Aorta (tissue), 5 donors: ENCODE measurements at regions not wholly inside any gene's neighbourhood (a gene's known extent, or its start where the extent isn't known, plus 50 kb on each side); places are given as distances from the start of the nearest gene placed in this dataset.
"Not testable (repeated sequence)": the region's sequence is repeated elsewhere in the genome, so short reads cannot be mapped to it uniquely, and the experiment has no call there.

ENCODE experiments used
- ATAC-seq: fragments of 200-7000 bp; cut with Tn5 transposase; one replicate; pipeline ENCODE4 v1.9.1; 2022; ENCODE audit warnings: moderate library complexity; ENCODE audit not compliant: low FRiP score
- DNase-seq, 2 donors: peaks; one replicate each; pipeline ENCODE4 v3.0.0-alpha.2; 2020
- H3K27ac ChIP-seq, 2 donors: one replicate each; pipeline ENCODE4 v1.5.1; 2013; ENCODE audit warnings: low read length in 2 of 2, mild to moderate bottlenecking in 2 of 2, moderate library complexity in 2 of 2, control low read depth in 1 of 2, inconsistent platforms in 1 of 2, low read depth in 1 of 2
- H3K27me3 ChIP-seq, 2 donors: one replicate each; pipeline ENCODE4 v1.6.1; 2013; ENCODE audit warnings: control low read depth in 1 of 2, low read length in 1 of 2, mild to moderate bottlenecking in 1 of 2, moderate library complexity in 1 of 2; ENCODE audit not compliant: insufficient read depth in 2 of 2, control insufficient read depth in 1 of 2
- H3K36me3 ChIP-seq, 2 donors: one replicate each; pipeline ENCODE4 v1.6.1; 2013; ENCODE audit warnings: control low read depth in 1 of 2, low read length in 1 of 2, mild to moderate bottlenecking in 1 of 2; ENCODE audit not compliant: insufficient read depth in 2 of 2, control insufficient read depth in 1 of 2
- H3K4me1 ChIP-seq, 2 donors: one replicate each; pipeline ENCODE4 v1.6.1; 2013; ENCODE audit warnings: low read length in 2 of 2, control low read depth in 1 of 2, mild to moderate bottlenecking in 1 of 2, moderate library complexity in 1 of 2; ENCODE audit not compliant: insufficient read depth in 2 of 2, control insufficient read depth in 1 of 2
- H3K4me3 ChIP-seq, 2 donors: one replicate each; pipeline ENCODE4 v1.5.1; 2013; ENCODE audit warnings: low read length in 2 of 2, control low read depth in 1 of 2, mild to moderate bottlenecking in 1 of 2
- H3K9me3 ChIP-seq: one replicate; pipeline ENCODE4 v1.6.1; 2013; ENCODE audit warnings: mild to moderate bottlenecking, low read length; ENCODE audit not compliant: control insufficient read depth
- WGBS, 2 donors: extraction: QIAGEN DNeasy Blood & Tissue Kit; methylation state at CpG; one replicate each; pipeline ENCODE4 v1.1.7; 2013; 5-methylcytosine and 5-hydroxymethylcytosine counted together
- intact Hi-C, 2 donors: fragments of 100-400 bp; cut with DNase I; formaldehyde crosslinking; loops; one replicate each; pipeline versions ENCODE4 v1.14.2 to v1.15.0; 2022
- donor health status: healthy with polysubstance abuse.
- donor health status: Bipolar disorder and iron deficiency.
- donor health status: DM: no; HTN: no; CAD: no.
- donor health status: DM: no; HTN: no; CAD: no.
- donor health status: DM: yes; HTN: yes; CAD: no.

DNA sequence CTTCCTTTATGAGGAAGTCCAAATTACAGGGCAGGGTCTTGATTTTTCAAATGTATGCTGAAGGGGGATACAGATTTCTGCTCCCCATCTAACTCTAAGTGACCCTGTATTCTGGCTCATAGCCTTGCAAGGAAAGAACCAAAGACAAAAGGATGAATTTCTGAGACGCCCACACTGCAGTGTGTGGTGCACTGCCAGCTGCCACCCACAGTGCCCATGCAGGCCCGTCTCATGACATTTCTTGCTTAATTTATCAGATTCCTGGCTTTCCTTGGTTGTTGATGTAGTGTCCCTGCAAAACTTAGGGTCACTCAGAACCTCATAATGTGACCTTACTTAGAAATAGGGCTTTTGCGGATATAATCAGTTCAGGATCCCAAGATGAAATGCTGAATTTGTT lies 68.0 kb downstream of the CBLN4 start:
- H3K27ac ChIP-seq: no peak overlapping the region
- peaks cover 0 to 4% of the 10 kb centered on the region in 2 donors for H3K4me1 ChIP-seq
- H3K9me3 ChIP-seq: no peaks in the 10 kb centered on the region
- H3K27me3 ChIP-seq: no peaks in the 10 kb centered on the region
- WGBS, 2 donors: 88 to 90% methylated on average over 3 of the region's 3 CpGs
- intact Hi-C loops: no loop called here
- no peak for DNase-seq
- no peak overlapping the region for H3K4me3 ChIP-seq
- no peak for ATAC-seq
- H3K36me3 ChIP-seq: no peaks in the 10 kb centered on the region

DNA sequence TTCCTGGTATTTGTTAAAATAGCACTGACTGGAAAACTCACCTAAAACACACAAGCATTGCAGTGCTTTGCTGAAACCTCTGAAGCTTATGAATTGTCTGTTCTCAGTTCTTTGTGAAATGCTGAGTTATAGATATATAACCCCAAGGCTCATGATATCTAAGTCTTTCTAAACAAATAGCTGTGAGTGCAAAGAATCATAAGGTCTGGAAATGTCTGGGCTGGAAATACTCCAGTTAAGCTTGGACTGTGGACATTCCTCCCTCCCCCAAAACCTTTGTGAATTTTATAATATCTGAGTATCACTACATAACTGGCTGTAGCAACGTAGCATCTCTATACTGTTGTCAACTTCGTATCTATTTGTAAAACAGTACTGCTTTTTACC lies 69.1 kb downstream of the CBLN4 start:
- no peaks in the 10 kb centered on the region for H3K9me3 ChIP-seq
- WGBS, 2 donors: 74 to 76% methylated on average over 2 of the region's 2 CpGs

DNA sequence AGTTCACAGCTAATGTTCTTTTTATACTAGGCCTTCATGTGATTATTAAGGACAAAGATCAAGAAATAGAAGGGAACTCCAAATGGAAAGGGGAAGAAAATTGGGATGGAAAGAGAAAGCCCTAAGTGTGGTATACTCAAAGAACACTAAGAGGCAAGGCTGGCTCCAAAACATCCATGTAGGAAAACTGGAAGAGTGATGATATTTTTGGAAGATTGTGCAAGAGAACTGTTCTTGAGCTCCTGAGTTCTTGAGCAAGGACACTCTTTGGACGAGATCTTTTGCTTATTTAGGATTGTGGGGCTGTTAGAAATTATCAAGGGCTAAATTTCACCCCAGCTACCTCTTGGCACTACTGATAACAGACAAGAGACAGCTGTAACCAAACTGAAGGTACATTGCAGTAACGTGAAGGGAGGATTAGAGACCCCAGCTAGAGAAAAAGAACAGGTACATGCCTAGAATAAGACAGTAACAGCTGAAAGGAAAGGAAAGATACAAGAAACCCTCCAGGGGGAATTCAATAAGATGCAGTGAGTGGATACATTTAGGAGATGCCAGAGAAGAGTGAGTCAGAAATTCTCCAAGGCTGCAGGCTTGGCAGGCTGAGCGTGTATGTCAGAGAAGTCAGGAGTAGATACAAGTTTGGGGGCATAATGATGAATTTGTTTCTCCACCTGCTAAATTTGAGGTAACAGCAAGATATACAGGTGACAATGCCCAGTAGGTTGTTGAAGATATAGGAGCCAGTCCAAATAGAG lies 69.7 kb downstream of the CBLN4 start:
- intact Hi-C loops: no loop called here
- Histone ChIP-seq H3K4me1 (peaks cover 0 to 4% of the 10 kb centered on the region in 2 donors), H3K27me3 (no peaks in the 10 kb centered on the region), H3K36me3 (no peaks in the 10 kb centered on the region), H3K9me3 (no peaks in the 10 kb centered on the region), H3K4me3 (no peak overlapping the region), H3K27ac (no peak overlapping the region)
- DNase-seq (no peak), ATAC-seq (peak; percentile 68)
- WGBS, 2 donors: 24 to 27% methylated on average over 3 of the region's 3 CpGs

More for the DNA sequence above, 69.1 kb downstream of the CBLN4 start:
- H3K4me1 ChIP-seq: peaks cover 0 to 4% of the 10 kb centered on the region in 2 donors
- intact Hi-C loops: no loop called here
- no peak overlapping the region for H3K27ac ChIP-seq
- H3K36me3 ChIP-seq: no peaks in the 10 kb centered on the region
- DNase-seq: no peak
- ATAC-seq: no peak
- no peak overlapping the region for H3K4me3 ChIP-seq
- H3K27me3 ChIP-seq: no peaks in the 10 kb centered on the region

DNA sequence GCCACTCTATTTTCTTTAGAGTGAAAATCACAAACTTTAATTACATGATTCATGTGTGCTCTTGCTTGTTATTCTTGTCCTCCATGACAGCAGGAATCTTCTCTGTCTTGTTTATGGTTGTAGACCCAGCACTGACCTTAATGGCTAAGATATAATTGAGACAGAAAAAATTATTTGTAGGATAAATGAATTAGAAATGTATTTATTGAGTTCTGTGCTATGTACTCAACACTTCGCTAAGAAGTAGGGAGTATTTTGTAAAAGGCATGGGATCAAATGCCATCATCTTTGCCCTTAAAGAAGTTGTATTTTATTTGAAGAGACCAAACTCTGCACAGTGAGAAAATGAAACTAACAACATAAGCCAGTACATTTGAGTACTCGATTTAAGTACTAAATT lies 71.2 kb downstream of the CBLN4 start:
- Histone ChIP-seq H3K4me1 (peaks cover 0 to 4% of the 10 kb centered on the region in 2 donors), H3K27ac (no peak overlapping the region), H3K36me3 (no peaks in the 10 kb centered on the region), H3K4me3 (no peak overlapping the region), H3K9me3 (no peaks in the 10 kb centered on the region), H3K27me3 (no peaks in the 10 kb centered on the region)
- DNase-seq (no peak), ATAC-seq (no peak)
- 90% methylated on average over 2 of the region's 2 CpGs for WGBS, 2 donors
- intact Hi-C loops: no loop called here

DNA sequence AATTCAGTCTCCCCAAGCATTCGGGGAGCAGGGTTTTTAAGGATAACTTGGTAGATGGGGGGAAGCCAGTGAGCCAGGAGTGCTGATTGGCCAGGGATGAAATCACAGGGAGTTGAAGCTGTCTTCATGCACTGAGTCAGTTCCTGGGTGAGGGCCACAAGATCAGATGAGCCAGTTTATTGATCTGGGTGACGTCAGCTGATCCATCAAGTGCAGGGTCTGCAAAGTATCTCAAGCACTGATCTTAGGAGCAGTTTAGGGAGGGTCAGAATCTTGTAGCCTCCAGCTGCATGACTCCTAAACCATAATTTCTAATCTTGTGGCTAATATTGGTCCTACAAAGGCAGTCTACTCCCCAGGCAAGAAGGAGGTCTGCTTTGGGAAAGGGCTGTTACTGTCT lies 74.4 kb downstream of the CBLN4 start:
- intact Hi-C loops, H3K27ac ChIP-seq, H3K4me1 ChIP-seq, H3K4me3 ChIP-seq, H3K27me3 ChIP-seq, H3K9me3 ChIP-seq, H3K36me3 ChIP-seq, ATAC-seq, DNase-seq: not testable (repeated sequence)
- WGBS, 2 donors: 68 to 74% methylated on average over 2 of the region's 2 CpGs

DNA sequence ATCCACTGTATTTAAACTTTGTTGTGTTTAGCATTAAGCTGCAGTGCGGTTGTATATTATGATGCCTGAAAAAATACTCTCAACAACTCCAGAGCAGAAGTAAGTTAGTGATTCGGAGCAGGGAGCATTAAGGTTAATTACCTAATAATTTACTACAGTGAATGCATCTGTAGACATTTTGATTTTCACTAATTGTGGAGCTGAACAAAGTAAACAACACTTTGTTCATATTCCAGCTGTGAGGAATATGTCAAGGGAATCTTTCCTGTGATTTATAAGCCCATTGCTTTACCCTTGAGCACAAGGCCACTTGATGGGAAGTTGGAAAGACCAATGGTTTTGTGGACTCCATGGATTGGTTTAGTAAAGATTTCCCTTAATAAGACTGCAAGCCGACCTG lies 77.1 kb downstream of the CBLN4 start:
- Histone ChIP-seq H3K27ac (no peak overlapping the region), H3K9me3 (no peaks in the 10 kb centered on the region), H3K4me3 (no peak overlapping the region), H3K4me1 (no peaks in the 10 kb centered on the region), H3K27me3 (no peaks in the 10 kb centered on the region), H3K36me3 (no peaks in the 10 kb centered on the region)
- no peak for ATAC-seq
- 61 to 62% methylated on average over 3 of the region's 3 CpGs for WGBS, 2 donors
- no peak for DNase-seq
- intact Hi-C loops: no loop called here

DNA sequence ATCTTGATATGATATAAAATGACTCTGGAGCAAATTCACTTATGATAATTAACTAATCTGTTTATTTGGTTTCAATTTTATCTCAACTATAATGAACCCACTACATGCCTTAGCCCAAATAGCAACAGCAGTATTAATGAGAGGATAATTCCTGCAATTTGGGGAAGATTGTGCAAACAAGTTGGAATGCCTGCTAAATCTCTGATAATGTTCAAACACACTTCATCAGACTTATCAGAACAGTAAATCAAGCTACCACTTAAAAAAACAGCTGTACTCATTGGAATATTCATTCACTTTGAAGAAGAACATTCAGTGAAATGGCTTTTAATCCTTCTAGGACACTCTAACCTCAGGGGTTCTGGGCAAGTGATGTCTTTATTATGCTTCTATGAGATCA lies 85.4 kb downstream of the CBLN4 start:
- H3K4me1 ChIP-seq: no peaks in the 10 kb centered on the region

DNA sequence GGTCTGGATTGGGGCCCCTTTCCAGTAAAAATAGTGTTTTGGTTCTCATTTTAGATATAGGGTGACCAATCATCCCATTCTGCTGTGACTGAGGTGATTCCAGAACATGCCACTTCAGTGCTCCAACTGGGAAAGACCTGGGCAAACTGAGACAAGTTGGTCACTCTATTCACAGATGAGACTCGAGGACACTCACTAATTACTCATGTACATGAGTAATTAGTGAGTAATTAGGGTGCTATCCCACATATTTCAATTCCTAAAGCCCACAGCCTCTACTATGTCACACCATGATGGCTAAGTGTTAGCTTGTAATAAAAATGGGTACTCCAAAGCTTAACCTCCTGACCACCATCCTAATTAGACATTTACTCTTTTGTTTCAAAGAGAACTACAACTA lies 86.0 kb downstream of the CBLN4 start:
- H3K4me1 ChIP-seq: no peaks in the 10 kb centered on the region
- H3K36me3 ChIP-seq: no peaks in the 10 kb centered on the region
- no peaks in the 10 kb centered on the region for H3K27me3 ChIP-seq
- H3K4me3 ChIP-seq: no peak overlapping the region
- intact Hi-C loops: no loop called here
- ATAC-seq (no peak), DNase-seq (no peak)
- peaks cover 3% of the 10 kb centered on the region for H3K9me3 ChIP-seq
- no peak overlapping the region for H3K27ac ChIP-seq
- WGBS, 2 donors: 42 to 47% methylated on average over 1 of the region's 1 CpG

More for the DNA sequence above, 85.4 kb downstream of the CBLN4 start:
- DNase-seq (no peak), ATAC-seq (no peak)
- Histone ChIP-seq H3K9me3 (peaks cover 1% of the 10 kb centered on the region), H3K27ac (no peak overlapping the region), H3K27me3 (no peaks in the 10 kb centered on the region), H3K36me3 (no peaks in the 10 kb centered on the region), H3K4me3 (no peak overlapping the region)
- intact Hi-C loops: no loop called here

DNA sequence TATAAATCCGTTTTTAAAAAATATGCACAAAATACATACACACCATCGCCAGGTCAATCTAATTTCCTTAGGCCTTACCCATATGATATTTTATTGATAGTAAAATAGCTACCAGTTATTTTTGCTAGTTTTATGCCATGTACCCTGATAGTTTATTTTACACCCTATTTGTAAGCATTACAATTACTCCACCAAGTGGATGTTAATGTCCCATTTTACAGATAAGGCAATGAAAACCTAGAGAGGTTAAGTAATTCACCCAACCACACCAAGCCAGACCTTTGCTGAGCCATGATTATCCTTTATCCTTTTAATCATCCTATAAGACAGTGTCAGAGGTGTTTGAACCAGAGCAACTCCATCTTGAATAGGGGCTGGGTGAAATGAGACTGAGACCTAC lies 86.8 kb downstream of the CBLN4 start:
- Histone ChIP-seq H3K27me3 (no peaks in the 10 kb centered on the region), H3K4me1 (no peaks in the 10 kb centered on the region), H3K9me3 (peaks cover 3% of the 10 kb centered on the region), H3K4me3 (no peak overlapping the region), H3K27ac (no peak overlapping the region), H3K36me3 (no peaks in the 10 kb centered on the region)
- 72 to 83% methylated on average over 2 of the region's 2 CpGs for WGBS, 2 donors
- ATAC-seq: no peak
- DNase-seq: no peak
- intact Hi-C loops: no loop called here
